SKM-1 (cell line): ENCODE measurements at regions not wholly inside any gene's neighbourhood (a gene's known extent, or its start where the extent isn't known, plus 50 kb on each side); places are given as distances from the start of the nearest gene placed in this dataset.

Experiments
- DNase-seq: peaks from one replicate; lab custom pipeline; 2025; ENCODE audit not compliant: unreplicated experiment; lab: John Stamatoyannopoulos, UW

DNA sequence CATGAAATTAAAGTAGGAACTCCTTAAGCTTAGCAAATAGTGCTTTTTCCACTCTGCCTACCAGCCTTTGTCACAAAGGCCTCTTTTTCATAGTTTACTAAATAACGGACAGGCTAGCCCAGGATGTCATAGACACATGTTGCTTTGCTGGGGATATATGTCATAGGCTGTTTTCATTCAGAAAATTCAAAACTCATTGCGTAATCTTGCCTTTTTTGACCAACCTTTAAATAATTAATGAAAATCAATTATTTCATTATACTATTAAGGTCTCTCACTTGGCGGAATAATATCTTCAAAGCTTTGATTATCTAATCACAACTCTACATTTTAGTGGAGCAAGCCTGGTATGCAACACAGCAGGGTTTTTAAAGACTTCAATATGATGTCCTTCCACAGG is 1245.7 kb upstream of the LRRTM1 start:
- no peak for DNase-seq

DNA sequence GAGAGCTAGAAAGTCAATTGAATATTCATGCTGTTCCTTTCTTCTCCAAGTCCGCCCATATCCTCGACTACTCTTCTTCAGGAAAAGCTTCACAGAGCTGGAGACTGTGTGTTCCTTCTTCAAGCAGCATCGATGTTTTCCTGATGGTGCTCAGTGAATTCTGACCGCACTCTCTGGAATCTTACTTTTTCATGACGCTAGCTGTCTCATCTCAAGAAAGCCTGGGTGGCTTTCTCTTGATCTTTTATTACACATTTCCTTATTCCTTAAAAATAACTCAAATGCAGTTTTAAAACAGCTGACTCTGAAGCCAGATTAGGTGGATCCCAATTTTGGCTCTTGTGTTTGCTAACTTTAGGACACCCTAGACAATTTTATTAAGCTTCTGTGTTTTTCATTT is 1245.1 kb upstream of the LRRTM1 start:
- DNase-seq: no peak

DNA sequence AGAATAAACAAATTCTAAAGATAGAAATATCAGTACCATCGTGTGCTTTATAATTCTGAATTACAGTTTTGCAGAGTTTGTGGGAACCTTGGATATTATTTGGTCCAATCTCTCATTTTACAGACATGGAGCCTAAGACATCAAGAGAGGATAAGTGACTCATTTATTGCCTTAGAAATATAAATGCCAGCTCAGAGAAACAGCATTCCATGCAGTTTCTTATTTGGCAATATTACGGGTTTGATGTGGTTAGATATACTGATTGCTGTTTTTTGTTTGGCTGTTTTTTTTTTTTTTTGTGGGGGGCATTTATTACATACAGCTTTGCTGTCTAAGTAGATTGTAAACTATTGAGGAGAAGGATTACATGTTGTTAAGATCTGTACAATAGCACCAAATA is 1241.1 kb upstream of the LRRTM1 start:
- no peak for DNase-seq

DNA sequence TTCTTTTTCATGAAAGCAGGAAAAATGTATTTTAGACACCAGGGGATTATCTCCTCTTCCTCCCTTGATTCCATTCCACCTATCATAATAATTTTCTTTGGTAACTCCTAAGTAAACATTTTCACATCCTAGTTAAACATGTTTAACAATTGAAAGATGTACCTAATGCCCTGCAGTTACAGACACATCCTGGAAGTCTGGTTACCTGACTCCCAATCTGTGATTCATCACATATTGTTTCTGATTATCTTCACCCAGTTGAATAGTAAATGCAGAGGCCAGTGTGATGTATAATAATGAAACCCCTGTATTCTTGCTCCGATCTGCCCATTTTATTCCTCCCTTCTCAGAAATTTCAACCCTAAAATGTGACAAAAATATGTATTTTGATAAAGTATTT is 1237.6 kb upstream of the LRRTM1 start:
- DNase-seq: no peak

- no peak for DNase-seq
Observed at GRCh38 chr2:81529944-81530343, 1225.4 kb upstream of the LRRTM1 start.

- DNase-seq: no peak
Observed at GRCh38 chr2:81528852-81529480, 1224.4 kb upstream of the LRRTM1 start.

- DNase-seq: no peak
Observed at GRCh38 chr2:81523344-81523743, 1218.8 kb upstream of the LRRTM1 start.

DNA sequence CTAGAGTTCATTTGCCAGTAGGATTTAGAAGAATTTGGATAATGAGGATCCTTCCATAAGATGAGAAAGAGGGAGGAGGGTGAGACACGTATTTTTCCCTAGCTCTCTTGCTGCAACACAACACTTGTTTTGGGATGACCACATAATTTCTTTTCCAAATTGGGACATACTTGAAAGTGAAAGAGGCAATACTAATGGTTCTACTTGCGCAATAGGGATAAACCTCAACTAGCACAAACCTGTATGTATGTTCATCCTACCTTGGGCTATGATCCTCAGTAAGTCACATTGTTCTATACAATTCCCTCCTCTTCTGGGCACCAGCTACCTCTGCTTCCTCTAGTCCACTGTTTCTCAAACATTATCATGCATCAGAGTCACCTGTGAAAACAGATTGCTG is 1208.8 kb upstream of the LRRTM1 start:
- no peak for DNase-seq

DNA sequence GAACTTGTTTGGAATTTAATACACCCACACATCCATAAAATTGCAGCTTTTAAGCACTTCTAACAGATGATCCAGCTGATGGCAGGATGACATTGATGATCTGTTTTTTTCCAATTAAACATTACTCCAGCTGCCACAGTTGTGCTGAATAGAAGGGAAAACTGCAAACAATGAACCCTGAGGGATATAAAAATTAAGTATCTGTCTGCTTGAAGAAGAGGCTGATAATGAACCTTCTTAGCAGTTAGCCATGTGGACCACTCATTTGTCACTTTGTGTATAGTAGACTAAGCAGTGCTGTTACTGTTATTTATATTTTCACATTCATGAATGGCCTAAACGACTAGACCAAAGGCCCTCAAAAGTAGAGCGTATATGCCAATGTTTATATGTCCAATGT is 1201.0 kb upstream of the LRRTM1 start:
- DNase-seq: no peak

- DNase-seq: no peak
Observed at GRCh38 chr2:81495556-81495955, 1191.0 kb upstream of the LRRTM1 start.

DNA sequence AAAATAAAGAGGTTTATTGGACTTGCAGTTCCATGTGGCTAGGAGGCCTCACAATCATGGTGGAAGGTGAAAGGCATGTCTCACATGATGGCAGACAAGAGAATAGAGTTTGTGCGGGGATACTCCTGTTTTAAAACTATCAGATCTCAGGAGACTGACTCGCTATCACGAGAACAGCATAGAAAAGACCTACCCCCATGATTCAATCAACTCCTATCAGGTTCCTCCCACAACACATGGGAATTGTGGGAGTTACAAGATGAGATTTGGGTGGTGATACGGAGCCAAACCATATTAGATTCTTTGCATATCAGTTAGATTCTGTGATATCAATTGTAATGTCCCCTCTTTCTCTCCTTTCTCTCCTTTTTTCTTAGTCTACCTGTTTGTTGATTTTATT is 1178.7 kb upstream of the LRRTM1 start:
- DNase-seq: no peak

DNA sequence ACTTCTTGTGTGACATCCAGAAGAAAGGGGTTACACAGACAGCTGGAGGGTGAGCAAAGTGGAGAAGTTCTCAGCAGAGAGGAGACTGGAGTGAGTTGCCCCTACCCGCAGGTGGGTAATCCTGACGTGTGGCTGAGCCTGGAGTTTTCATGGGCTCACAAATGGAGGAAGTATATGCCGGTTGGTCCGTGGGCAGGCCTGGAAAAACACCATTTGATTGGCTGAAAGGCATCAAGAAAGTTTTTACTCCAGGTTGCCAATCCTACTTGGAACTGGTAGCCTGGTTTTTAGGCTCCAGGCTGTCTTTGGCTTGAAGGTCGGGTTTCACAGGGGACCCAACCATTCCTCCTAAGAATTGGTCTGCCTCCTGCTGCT is 1177.4 kb upstream of the LRRTM1 start:
- DNase-seq: no peak

GRCh38 chr2:81481242-81481993 is 1176.9 kb upstream of the LRRTM1 start:
- no peak for DNase-seq

DNA sequence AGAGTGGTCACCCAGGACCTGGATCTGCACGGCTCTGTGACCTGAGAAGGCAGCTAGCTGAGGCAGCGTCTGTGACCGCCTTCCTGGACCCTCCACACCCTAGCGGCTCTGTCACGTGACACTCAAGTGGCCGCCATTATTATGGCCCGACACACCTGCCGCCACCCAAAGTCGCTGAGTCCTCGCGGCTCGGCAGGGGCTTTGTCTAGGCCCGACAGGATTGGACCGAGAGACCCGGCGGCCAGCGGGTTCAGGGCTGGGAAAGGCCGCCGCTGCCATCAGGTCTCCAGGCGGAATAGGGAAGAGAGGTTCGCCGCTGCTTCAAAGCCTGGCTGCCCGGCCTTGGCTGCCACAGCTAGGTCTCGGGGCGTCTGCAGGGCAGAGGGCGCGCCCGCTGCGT is 1162.5 kb upstream of the LRRTM1 start:
- DNase-seq: no peak

GRCh38 chr2:81462420-81462819 is 1157.9 kb upstream of the LRRTM1 start:
- DNase-seq: no peak

DNA sequence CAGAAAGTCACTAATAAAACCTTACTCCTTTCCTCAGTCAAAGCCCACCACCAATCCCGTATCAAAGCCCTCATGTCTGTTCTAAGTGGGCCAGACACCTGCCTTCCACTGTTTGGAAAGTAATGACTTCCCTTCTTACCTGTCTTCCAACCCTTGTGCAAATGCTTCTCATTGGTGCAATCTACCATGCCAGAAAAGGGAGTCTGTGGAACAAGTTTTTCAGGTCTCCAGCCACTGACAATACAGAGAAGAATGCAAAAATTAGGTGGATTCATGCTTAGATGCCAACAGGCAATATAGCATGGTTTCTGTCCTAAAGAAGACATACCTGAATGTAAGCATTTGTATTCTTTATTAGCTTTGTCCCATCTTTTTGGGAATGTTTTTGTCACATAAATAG is 1140.6 kb upstream of the LRRTM1 start:
- DNase-seq: no peak

GRCh38 chr2:81437456-81438000 is 1133.0 kb upstream of the LRRTM1 start:
- no peak for DNase-seq

DNA sequence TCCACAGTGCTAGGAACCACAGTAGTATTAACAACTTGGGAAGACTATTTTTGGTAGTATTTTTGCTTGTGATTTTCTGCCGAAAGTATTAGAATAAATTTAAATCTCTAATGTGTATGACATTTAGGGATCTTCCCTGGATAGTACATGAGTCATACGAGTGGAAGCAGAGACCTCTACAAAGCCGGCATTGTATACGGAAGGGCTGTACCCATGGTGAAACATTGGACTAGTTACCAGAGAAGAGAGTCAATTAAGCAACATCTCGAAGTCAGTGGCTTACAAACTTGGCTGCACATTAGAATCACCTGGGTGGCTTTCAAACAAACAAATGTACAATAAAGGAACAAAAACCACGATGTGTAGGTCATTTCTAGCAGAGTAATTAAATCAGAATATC is 1131.7 kb upstream of the LRRTM1 start:
- no peak for DNase-seq

DNA sequence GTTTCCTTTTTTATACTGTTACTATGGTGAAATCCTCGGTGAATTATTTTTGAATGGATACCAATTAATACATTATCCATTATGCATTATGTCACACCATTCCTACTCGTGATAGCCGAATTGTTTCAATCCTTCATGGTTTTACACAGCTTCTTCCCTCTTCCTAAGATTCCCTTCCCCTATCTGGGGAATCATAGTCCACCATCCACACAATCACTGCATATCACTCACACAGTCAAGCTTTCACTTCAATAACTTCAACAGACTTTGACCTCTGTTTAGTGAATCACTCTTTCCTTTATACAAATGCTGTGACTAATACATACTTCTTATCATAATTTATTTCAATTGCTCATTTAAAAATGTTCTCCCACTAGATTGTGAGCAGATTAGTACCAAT is 1108.1 kb upstream of the LRRTM1 start:
- DNase-seq: no peak

- no peak for DNase-seq
Observed at GRCh38 chr2:81403508-81403907, 1099.0 kb upstream of the LRRTM1 start.

GRCh38 chr2:81396417-81397019 is 1092.0 kb upstream of the LRRTM1 start:
- DNase-seq: no peak

GRCh38 chr2:81395746-81396145 is 1091.2 kb upstream of the LRRTM1 start:
- no peak for DNase-seq
